Left lung (tissue), 4 donors: ENCODE measurements at regions not wholly inside any gene's neighbourhood (a gene's known extent, or its start where the extent isn't known, plus 50 kb on each side); places are given as distances from the start of the nearest gene placed in this dataset.

Experiments used
- ATAC-seq: fragments of 200-7000 bp; cut with Tn5 transposase; one replicate; pipeline ENCODE4 v1.9.1; 2020; ENCODE audit warnings: moderate library complexity
- DNase-seq, 4 donors: peaks; one replicate each; pipeline ENCODE4 v3.0.0-alpha.2; 2013 to 2020
- H3K27ac ChIP-seq, 2 donors: fragments of 200-600 bp; sonication (generic) in 1 of 2; one replicate each; pipeline versions ENCODE4 v1.5.0 to v1.8.0; 2020 to 2021
- H3K27me3 ChIP-seq, 2 donors: fragments of 200-600 bp; sonication (generic) in 1 of 2; one replicate each; pipeline versions ENCODE4 v1.5.0 to v1.8.0; 2020 to 2021
- H3K36me3 ChIP-seq, 2 donors: fragments of 200-600 bp; sonication (generic) in 1 of 2; one replicate each; pipeline versions ENCODE4 v1.5.0 to v1.8.0; 2020 to 2021
- H3K4me1 ChIP-seq, 2 donors: fragments of 200-600 bp; one replicate each; pipeline ENCODE4 v1.8.0; 2021
- H3K4me3 ChIP-seq, 2 donors: fragments of 200-600 bp; sonication (generic) in 1 of 2; one replicate each; pipeline versions ENCODE4 v1.5.0 to v1.8.0; 2020 to 2021; ENCODE audit warnings: mild to moderate bottlenecking in 1 of 2
- H3K9me3 ChIP-seq, 2 donors: fragments of 200-600 bp; sonication (generic) in 1 of 2; one replicate each; pipeline versions ENCODE4 v1.5.0 to v1.8.0; 2020 to 2021
- CTCF ChIP-seq, 2 donors: fragments of 200-600 bp; sonication (generic) in 1 of 2; IDR thresholded peaks; one replicate each; pipeline versions ENCODE4 v1.5.0 to v1.8.0; 2021; ENCODE audit warnings: antibody characterized with exemption in 2 of 2
- intact Hi-C, 2 donors: fragments of 100-400 bp; cut with DNase I; formaldehyde crosslinking; loops; one replicate each; pipeline versions ENCODE4 v1.11.2 to v1.14.2; 2022
- donor health status: DM: no; HTN: yes; CAD: no.
- donor health status: DM: no; HTN: no; CAD: no.

GRCh38 chr5:57412680-57413079, 69.9 kb downstream of the ACTBL2 start:
- intact Hi-C loops = no loop called here
- DNase-seq (no peak), ATAC-seq (no peak)
- H3K4me3 ChIP-seq = no peak overlapping the region
- peaks cover 0 to 16% of the 10 kb centered on the region in 2 donors for H3K4me1 ChIP-seq
- no peak for TF ChIP-seq CTCF (IDR thresholded peaks at IDR 0.05)
- no peak overlapping the region for H3K27ac ChIP-seq
- no peaks in the 10 kb centered on the region for H3K36me3 ChIP-seq
- no peaks in the 10 kb centered on the region for H3K27me3 ChIP-seq
- no peaks in the 10 kb centered on the region for H3K9me3 ChIP-seq

GRCh38 chr5:57411982-57412381, 70.6 kb downstream of the ACTBL2 start:
- Histone ChIP-seq H3K27ac (no peak overlapping the region), H3K9me3 (no peaks in the 10 kb centered on the region), H3K4me1 (peaks cover 0 to 16% of the 10 kb centered on the region in 2 donors), H3K36me3 (no peaks in the 10 kb centered on the region), H3K27me3 (no peaks in the 10 kb centered on the region), H3K4me3 (no peak overlapping the region)
- peak in 2 of 4 donors; percentile 90 to 94 for DNase-seq
- intact Hi-C loops = no loop called here
- peak; percentile 55 for ATAC-seq
- no peak for TF ChIP-seq CTCF (IDR thresholded peaks at IDR 0.05)

- Histone ChIP-seq H3K36me3 (no peaks in the 10 kb centered on the region), H3K9me3 (no peaks in the 10 kb centered on the region), H3K27me3 (no peaks in the 10 kb centered on the region), H3K4me3 (no peak overlapping the region), H3K27ac (no peak overlapping the region), H3K4me1 (peaks cover 0 to 16% of the 10 kb centered on the region in 2 donors)
- DNase-seq (no peak), ATAC-seq (no peak)
- intact Hi-C loops = no loop called here
- TF ChIP-seq CTCF (IDR thresholded peaks at IDR 0.05) = no peak
These were observed 72.0 kb downstream of the ACTBL2 start for GRCh38 chr5:57410374-57411320.

DNA sequence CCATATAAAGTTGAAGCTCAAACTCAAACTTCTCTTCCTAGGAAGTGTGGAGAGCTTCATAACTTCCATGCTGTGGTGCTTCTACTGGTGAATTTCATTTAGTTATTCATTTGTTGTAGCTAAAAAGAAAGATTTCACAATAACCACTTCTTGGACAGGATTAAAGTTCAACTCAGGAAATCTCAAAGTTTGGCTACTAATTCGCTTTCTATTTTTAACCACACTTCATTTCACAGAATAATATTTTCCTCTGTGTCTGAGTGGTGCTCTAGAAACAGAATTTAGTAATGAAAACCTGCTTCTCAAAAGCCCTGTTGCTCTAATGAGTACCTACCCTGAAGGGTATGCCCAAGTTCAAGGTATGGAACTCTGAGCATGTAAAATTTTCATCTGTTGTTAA, 73.9 kb downstream of the ACTBL2 start:
- ATAC-seq = peak; percentile 82
- Histone ChIP-seq H3K4me1 (peaks cover 0 to 16% of the 10 kb centered on the region in 2 donors), H3K27ac (peak overlapping the region in 1 of 2 donors; percentile 71), H3K9me3 (no peaks in the 10 kb centered on the region), H3K4me3 (no peak overlapping the region), H3K27me3 (no peaks in the 10 kb centered on the region), H3K36me3 (no peaks in the 10 kb centered on the region)
- TF ChIP-seq CTCF (IDR thresholded peaks at IDR 0.05) = no peak
- intact Hi-C loops = no loop called here
- peak in 2 of 4 donors; percentile 68 to 77 for DNase-seq

GRCh38 chr5:57408285-57408684, 74.3 kb downstream of the ACTBL2 start:
- no peaks in the 10 kb centered on the region for H3K9me3 ChIP-seq
- no peaks in the 10 kb centered on the region for H3K27me3 ChIP-seq
- no peaks in the 10 kb centered on the region for H3K36me3 ChIP-seq
- no peak overlapping the region for H3K4me3 ChIP-seq
- DNase-seq = no peak
- H3K4me1 ChIP-seq = peaks cover 0 to 16% of the 10 kb centered on the region in 2 donors
- ATAC-seq = no peak
- H3K27ac ChIP-seq = peak overlapping the region in 1 of 2 donors; percentile 27
- no peak for TF ChIP-seq CTCF (IDR thresholded peaks at IDR 0.05)
- intact Hi-C loops = no loop called here
